ENCODE measurements at regions not wholly inside any gene's neighbourhood (a gene's known extent, or its start where the extent isn't known, plus 50 kb on each side); places are given as distances from the start of the nearest gene placed in this dataset.
"Not testable (repeated sequence)": the region's sequence is repeated elsewhere in the genome, so short reads cannot be mapped to it uniquely, and the experiment has no call there.

DNA sequence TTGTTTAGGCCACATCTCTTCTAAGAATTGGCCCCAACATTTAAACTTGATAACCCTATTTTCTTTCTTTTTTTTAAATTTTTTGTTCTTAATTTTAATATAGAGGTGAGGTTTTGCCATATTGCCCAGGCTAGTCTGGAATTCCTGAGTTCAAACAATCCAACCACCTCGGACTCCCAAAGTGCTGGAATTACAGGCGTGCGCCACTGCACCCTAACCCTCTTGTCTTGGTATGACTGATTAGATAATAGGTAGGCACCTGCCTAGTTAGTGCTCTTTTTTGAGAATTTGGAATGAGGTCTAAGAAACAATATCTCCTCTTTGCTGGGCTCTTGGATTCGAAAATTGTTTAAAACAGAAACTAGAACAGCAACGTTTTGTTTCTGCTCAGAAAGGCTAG lies 116.4 kb upstream of the GOLGA6L6 start:
- H3K79me2 ChIP-seq (ENCODE audit: control insufficient read depth, insufficient read depth, low read length), result no peaks in the 10 kb centered on the region
- H3K4me3 ChIP-seq (ENCODE audit: low read length), result no peak overlapping the region
- H3K4me1 ChIP-seq (ENCODE audit: control insufficient read depth, low read depth, low read length), result no peaks in the 10 kb centered on the region
- no peak overlapping the region for H4K8ac ChIP-seq (ENCODE audit: low read depth, low read length)
- H4K5ac ChIP-seq (ENCODE audit: low read length), result no peak overlapping the region
- no peak overlapping the region for H2BK5ac ChIP-seq (ENCODE audit: low read length)
- H2BK15ac ChIP-seq (replicated peaks; ENCODE audit: low read depth), result no peak overlapping the region
- H2BK120ac ChIP-seq (ENCODE audit: low read depth, low read length), result no peak overlapping the region
- no CpG with 5 or more reads among the region's 5 CpGs for WGBS (ENCODE audit: extremely low coverage, insufficient coverage, low lambda C conversion rate)
- no peak overlapping the region for H3K56ac ChIP-seq (ENCODE audit: low read length)
- no peak for DNase-seq
- H3K4me2 ChIP-seq (ENCODE audit: low read length), result no peak overlapping the region
- H2AK5ac ChIP-seq (ENCODE audit: low read length), result no peak overlapping the region
- H3K9ac ChIP-seq (ENCODE audit: low read length), result no peak overlapping the region
- no peaks in the 10 kb centered on the region for H3K27me3 ChIP-seq (ENCODE audit: insufficient read depth, low read length, poor library complexity)
- H3K23ac ChIP-seq (ENCODE audit: low read length), result no peak overlapping the region
- H3K4ac ChIP-seq (ENCODE audit: low read depth, low read length), result no peak overlapping the region
- no peak overlapping the region for H3K18ac ChIP-seq (ENCODE audit: low read length)
- no peaks in the 10 kb centered on the region for H3K36me3 ChIP-seq (ENCODE audit: control insufficient read depth, insufficient read depth, low read length)
- no peaks in the 10 kb centered on the region for H3K79me1 ChIP-seq (ENCODE audit: low read length)
- no peak overlapping the region for H3K27ac ChIP-seq (ENCODE audit: low read depth, low read length)

GRCh38 chr15:20657084-20657483 lies 115.5 kb upstream of the GOLGA6L6 start:
- no CpG with 5 or more reads among the region's 1 CpG for WGBS (ENCODE audit: extremely low coverage, insufficient coverage, low lambda C conversion rate)
- no peak overlapping the region for H3K9ac ChIP-seq (ENCODE audit: low read length)

GRCh38 chr15:20652914-20653313 lies 111.3 kb upstream of the GOLGA6L6 start:
- WGBS (ENCODE audit: extremely low coverage, insufficient coverage, low lambda C conversion rate), result no CpG with 5 or more reads among the region's 2 CpGs
- Histone ChIP-seq H3K56ac (ENCODE audit: low read length) (no peak overlapping the region), H2AK5ac (ENCODE audit: low read length) (no peak overlapping the region), H2BK5ac (ENCODE audit: low read length) (no peak overlapping the region), H3K79me1 (ENCODE audit: low read length) (no peaks in the 10 kb centered on the region), H3K36me3 (ENCODE audit: control insufficient read depth, insufficient read depth, low read length) (no peaks in the 10 kb centered on the region), H2BK120ac (ENCODE audit: low read depth, low read length) (no peak overlapping the region), H3K4me1 (ENCODE audit: control insufficient read depth, low read depth, low read length) (no peaks in the 10 kb centered on the region), H3K4ac (ENCODE audit: low read depth, low read length) (no peak overlapping the region), H2BK15ac (replicated peaks; ENCODE audit: low read depth) (no peak overlapping the region), H3K23ac (ENCODE audit: low read length) (no peak overlapping the region), H3K79me2 (ENCODE audit: control insufficient read depth, insufficient read depth, low read length) (no peaks in the 10 kb centered on the region), H4K8ac (ENCODE audit: low read depth, low read length) (no peak overlapping the region), H3K4me3 (ENCODE audit: low read length) (no peak overlapping the region), H3K27me3 (ENCODE audit: insufficient read depth, low read length, poor library complexity) (no peaks in the 10 kb centered on the region), H3K4me2 (ENCODE audit: low read length) (no peak overlapping the region), H3K27ac (ENCODE audit: low read depth, low read length) (no peak overlapping the region), H3K18ac (ENCODE audit: low read length) (no peak overlapping the region), H4K5ac (ENCODE audit: low read length) (no peak overlapping the region), H3K9ac (ENCODE audit: low read length) (no peak overlapping the region)
- DNase-seq, result no peak

More at GRCh38 chr15:20657084-20657483, 115.5 kb upstream of the GOLGA6L6 start:
- H3K4ac ChIP-seq (ENCODE audit: low read depth, low read length), result no peak overlapping the region
- no peak overlapping the region for H4K8ac ChIP-seq (ENCODE audit: low read depth, low read length)
- H3K4me3 ChIP-seq (ENCODE audit: low read length), result no peak overlapping the region
- no peak overlapping the region for H2BK5ac ChIP-seq (ENCODE audit: low read length)
- no peak overlapping the region for H3K27ac ChIP-seq (ENCODE audit: low read depth, low read length)
- H3K56ac ChIP-seq (ENCODE audit: low read length), result no peak overlapping the region
- H3K4me1 ChIP-seq (ENCODE audit: control insufficient read depth, low read depth, low read length), result no peaks in the 10 kb centered on the region
- no peak overlapping the region for H2AK5ac ChIP-seq (ENCODE audit: low read length)
- H4K5ac ChIP-seq (ENCODE audit: low read length), result no peak overlapping the region
- no peaks in the 10 kb centered on the region for H3K36me3 ChIP-seq (ENCODE audit: control insufficient read depth, insufficient read depth, low read length)
- no peak overlapping the region for H2BK15ac ChIP-seq (replicated peaks; ENCODE audit: low read depth)
- no peak for DNase-seq
- H3K27me3 ChIP-seq (ENCODE audit: insufficient read depth, low read length, poor library complexity), result no peaks in the 10 kb centered on the region
- H3K79me1 ChIP-seq (ENCODE audit: low read length), result no peaks in the 10 kb centered on the region
- no peak overlapping the region for H2BK120ac ChIP-seq (ENCODE audit: low read depth, low read length)
- no peak overlapping the region for H3K4me2 ChIP-seq (ENCODE audit: low read length)
- H3K18ac ChIP-seq (ENCODE audit: low read length), result no peak overlapping the region
- H3K23ac ChIP-seq (ENCODE audit: low read length), result no peak overlapping the region
- H3K79me2 ChIP-seq (ENCODE audit: control insufficient read depth, insufficient read depth, low read length), result no peaks in the 10 kb centered on the region

DNA sequence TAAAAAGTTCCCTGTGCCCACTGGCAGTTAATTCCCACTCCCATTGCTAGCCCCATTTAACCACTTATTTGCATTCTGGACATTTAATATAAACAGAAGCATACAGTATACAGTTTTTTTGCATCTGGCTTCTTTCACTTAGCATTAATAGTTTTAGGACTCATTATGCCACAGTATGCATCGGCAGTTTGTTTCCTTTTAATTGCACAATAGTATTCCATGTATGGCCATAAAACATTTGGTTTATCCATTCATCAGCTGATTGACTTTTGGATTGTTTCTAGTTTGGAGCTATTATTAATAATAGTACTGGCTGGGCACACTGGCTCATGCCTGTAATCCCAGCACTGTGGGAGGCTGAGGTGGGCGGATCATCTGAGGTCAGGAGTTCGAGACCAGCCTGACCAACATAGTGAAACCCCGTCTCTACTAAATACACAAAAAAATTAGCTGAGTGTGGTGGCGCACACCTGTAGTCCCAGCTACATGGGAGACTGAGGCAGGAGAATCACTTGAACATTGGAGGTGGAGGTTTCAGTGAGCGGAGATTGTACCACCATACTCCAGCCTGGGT lies 106.9 kb upstream of the GOLGA6L6 start:
- not testable (repeated sequence) for H3K56ac ChIP-seq (ENCODE audit: low read length); H3K79me2 ChIP-seq (ENCODE audit: control insufficient read depth, insufficient read depth, low read length); H2BK15ac ChIP-seq (replicated peaks; ENCODE audit: low read depth); H3K9ac ChIP-seq (ENCODE audit: low read length); H3K23ac ChIP-seq (ENCODE audit: low read length); H3K36me3 ChIP-seq (ENCODE audit: control insufficient read depth, insufficient read depth, low read length); H3K4me2 ChIP-seq (ENCODE audit: low read length); H3K4ac ChIP-seq (ENCODE audit: low read depth, low read length); H2BK120ac ChIP-seq (ENCODE audit: low read depth, low read length); H3K4me3 ChIP-seq (ENCODE audit: low read length); H3K79me1 ChIP-seq (ENCODE audit: low read length); H3K18ac ChIP-seq (ENCODE audit: low read length); DNase-seq; H4K5ac ChIP-seq (ENCODE audit: low read length); H2BK5ac ChIP-seq (ENCODE audit: low read length); H4K8ac ChIP-seq (ENCODE audit: low read depth, low read length); H2AK5ac ChIP-seq (ENCODE audit: low read length); H3K27me3 ChIP-seq (ENCODE audit: insufficient read depth, low read length, poor library complexity); H3K4me1 ChIP-seq (ENCODE audit: control insufficient read depth, low read depth, low read length); H3K27ac ChIP-seq (ENCODE audit: low read depth, low read length)
- WGBS (ENCODE audit: extremely low coverage, insufficient coverage, low lambda C conversion rate), result no CpG with 5 or more reads among the region's 6 CpGs

GRCh38 chr15:20646529-20647142 lies 105.0 kb upstream of the GOLGA6L6 start:
- no peak overlapping the region for H3K18ac ChIP-seq (ENCODE audit: low read length)
- no peak overlapping the region for H4K5ac ChIP-seq (ENCODE audit: low read length)
- WGBS (ENCODE audit: extremely low coverage, insufficient coverage, low lambda C conversion rate), result no CpG with 5 or more reads among the region's 7 CpGs

GRCh38 chr15:20645956-20646355 lies 104.4 kb upstream of the GOLGA6L6 start:
- Histone ChIP-seq H2BK120ac (ENCODE audit: low read depth, low read length) (no peak overlapping the region), H3K9ac (ENCODE audit: low read length) (no peak overlapping the region), H3K18ac (ENCODE audit: low read length) (no peak overlapping the region), H3K56ac (ENCODE audit: low read length) (no peak overlapping the region), H3K4me3 (ENCODE audit: low read length) (no peak overlapping the region), H3K23ac (ENCODE audit: low read length) (no peak overlapping the region), H2AK5ac (ENCODE audit: low read length) (no peak overlapping the region), H3K27me3 (ENCODE audit: insufficient read depth, low read length, poor library complexity) (no peaks in the 10 kb centered on the region), H3K4me1 (ENCODE audit: control insufficient read depth, low read depth, low read length) (no peaks in the 10 kb centered on the region), H2BK15ac (replicated peaks; ENCODE audit: low read depth) (no peak overlapping the region), H3K27ac (ENCODE audit: low read depth, low read length) (no peak overlapping the region), H3K79me1 (ENCODE audit: low read length) (no peaks in the 10 kb centered on the region), H4K8ac (ENCODE audit: low read depth, low read length) (no peak overlapping the region), H3K4me2 (ENCODE audit: low read length) (no peak overlapping the region), H3K4ac (ENCODE audit: low read depth, low read length) (no peak overlapping the region), H3K79me2 (ENCODE audit: control insufficient read depth, insufficient read depth, low read length) (no peaks in the 10 kb centered on the region), H2BK5ac (ENCODE audit: low read length) (no peak overlapping the region), H3K36me3 (ENCODE audit: control insufficient read depth, insufficient read depth, low read length) (no peaks in the 10 kb centered on the region), H4K5ac (ENCODE audit: low read length) (no peak overlapping the region)
- no peak for DNase-seq
- no CpG with 5 or more reads among the region's 5 CpGs for WGBS (ENCODE audit: extremely low coverage, insufficient coverage, low lambda C conversion rate)

More at GRCh38 chr15:20646529-20647142, 105.0 kb upstream of the GOLGA6L6 start:
- no peaks in the 10 kb centered on the region for H3K4me1 ChIP-seq (ENCODE audit: control insufficient read depth, low read depth, low read length)
- no peaks in the 10 kb centered on the region for H3K36me3 ChIP-seq (ENCODE audit: control insufficient read depth, insufficient read depth, low read length)
- no peak overlapping the region for H4K8ac ChIP-seq (ENCODE audit: low read depth, low read length)
- no peaks in the 10 kb centered on the region for H3K79me2 ChIP-seq (ENCODE audit: control insufficient read depth, insufficient read depth, low read length)
- H3K79me1 ChIP-seq (ENCODE audit: low read length), result no peaks in the 10 kb centered on the region
- DNase-seq, result no peak
- H3K23ac ChIP-seq (ENCODE audit: low read length), result no peak overlapping the region
- no peak overlapping the region for H2BK15ac ChIP-seq (replicated peaks; ENCODE audit: low read depth)
- H3K56ac ChIP-seq (ENCODE audit: low read length), result no peak overlapping the region
- H2BK5ac ChIP-seq (ENCODE audit: low read length), result no peak overlapping the region
- no peak overlapping the region for H2BK120ac ChIP-seq (ENCODE audit: low read depth, low read length)
- H3K4me2 ChIP-seq (ENCODE audit: low read length), result no peak overlapping the region
- H2AK5ac ChIP-seq (ENCODE audit: low read length), result no peak overlapping the region
- no peaks in the 10 kb centered on the region for H3K27me3 ChIP-seq (ENCODE audit: insufficient read depth, low read length, poor library complexity)
- no peak overlapping the region for H3K4ac ChIP-seq (ENCODE audit: low read depth, low read length)
- no peak overlapping the region for H3K27ac ChIP-seq (ENCODE audit: low read depth, low read length)
- no peak overlapping the region for H3K9ac ChIP-seq (ENCODE audit: low read length)
- H3K4me3 ChIP-seq (ENCODE audit: low read length), result no peak overlapping the region

Data from mesendoderm (in vitro differentiated cells).